ENCODE measurements at regions not wholly inside any gene's neighbourhood (a gene's known extent, or its start where the extent isn't known, plus 50 kb on each side); places are given as distances from the start of the nearest gene placed in this dataset.

GRCh38 chr11:92820860-92821259 lies 148.6 kb upstream of the MTNR1B start:
- CTCF ChIA-PET (ENCODE audit: low intra/inter-chr PET ratio) = no interaction called here
- ATAC-seq (no peak), FAIRE-seq (no peak), DNase-seq (ENCODE audit: extremely low read depth in 1 of 4, low spot score in 3 of 4) (no peak)
- Histone ChIP-seq H3K27me3 (ENCODE audit: control insufficient read depth in 2 of 2, insufficient read depth in 2 of 2, low read length in 2 of 2) (no peaks in the 10 kb centered on the region), H3K4me2 (ENCODE audit: insufficient read depth, low read length) (no peak overlapping the region), H3K79me2 (ENCODE audit: control insufficient read depth, insufficient read depth, low read length) (no peaks in the 10 kb centered on the region), H3K9ac (ENCODE audit: insufficient read depth in 1 of 2, low read depth in 2 of 2, low read length in 2 of 2) (no peak overlapping the region), H3K9me3 (replicated peaks; ENCODE audit: control insufficient read depth, insufficient read depth, low read depth, low read length) (no peaks in the 10 kb centered on the region), H3K27ac (ENCODE audit: extremely low read depth, low read depth, low read length) (no peak overlapping the region), H3K4me3 (no peak overlapping the region), H3K36me3 (ENCODE audit: control insufficient read depth, insufficient read depth, low read length) (no peaks in the 10 kb centered on the region), H2AFZ (ENCODE audit: low read depth, low read length) (no peak overlapping the region), H3K9me1 (ENCODE audit: control insufficient read depth, insufficient read depth, low read length) (no peaks in the 10 kb centered on the region), H3K4me1 (replicated peaks in 1 of 2; ENCODE audit: control insufficient read depth in 2 of 2, insufficient read depth in 2 of 2, low read length in 2 of 2) (no peaks in the 10 kb centered on the region), H4K20me1 (replicated peaks; ENCODE audit: control insufficient read depth, insufficient read depth, low read length) (no peaks in the 10 kb centered on the region)
- BruUV-seq (replicated peaks) = no TSS peak
- in situ Hi-C loops (cut with MboI) = no loop called here
- no peak for TF ChIP-seq CHAMP1 (IDR thresholded peaks at IDR 0.05)
- no peak for TF ChIP-seq HNRNPK (IDR thresholded peaks at IDR 0.05; ENCODE audit: low read depth, low read length, poor library complexity, severe bottlenecking)
- no peak for TF ChIP-seq KLF10 (CRISPR knock-in tag; IDR thresholded peaks at IDR 0.05)
- TF ChIP-seq ZBTB8A (IDR thresholded peaks at IDR 0.05; ENCODE audit: partially characterized antibody) = no peak
- TF ChIP-seq NCOA4 (IDR thresholded peaks at IDR 0.05; ENCODE audit: partially characterized antibody) = no peak
- no peak for TF ChIP-seq POU5F1 (IDR thresholded peaks at IDR 0.05; ENCODE audit: borderline replicate concordance, low read depth, low read length, partially characterized antibody)
- POLR2A ChIA-PET = interaction anchor here (1.3 kb wide), 1 partner anchor 9 kb away, joined by 3 read pairs; no protein-coding TSS in a partner anchor
- intact Hi-C loops (cut with micrococcal nuclease) = no loop called here

Data from K562 (cell line).